ENCODE measurements at regions not wholly inside any gene's neighbourhood (a gene's known extent, or its start where the extent isn't known, plus 50 kb on each side); places are given as distances from the start of the nearest gene placed in this dataset.

GRCh38 chr16:86429663-86430062, 80.7 kb upstream of the FOXF1 start (continued):
- TF ChIP-seq SP1 (IDR thresholded peaks at IDR 0.05; ENCODE audit: low read depth) (no peak), EZH2 (IDR thresholded peaks at IDR 0.05) (no peak), CTCF (IDR thresholded peaks at IDR 0.05 in 2 of 3, conservative IDR thresholded peaks at IDR 0.05 in 1 of 3; ENCODE audit: borderline replicate concordance in 1 of 3, insufficient read depth in 1 of 3, low read depth in 2 of 3, low read length in 2 of 3) (no peak)

- Histone ChIP-seq H2AFZ (ENCODE audit: low read depth, low read length, poor library complexity, severe bottlenecking) (no peak overlapping the region), H3K79me2 (ENCODE audit: insufficient read depth, low read length) (no peaks in the 10 kb centered on the region), H3K9ac (ENCODE audit: low read length) (no peak overlapping the region), H3K27ac (ENCODE audit: low read depth, low read length) (no peak overlapping the region), H3K4me2 (ENCODE audit: low read length) (no peak overlapping the region), H3K9me3 (ENCODE audit: control insufficient read depth in 1 of 2, insufficient read depth in 1 of 2, low read depth in 1 of 2, low read length in 2 of 2) (no peaks in the 10 kb centered on the region), H3K27me3 (ENCODE audit: insufficient read depth, low read length) (peaks cover 20% of the 10 kb centered on the region), H3K4me3 (replicated peaks in 1 of 2; ENCODE audit: low read depth in 1 of 2, low read length in 2 of 2) (no peak overlapping the region), H3K36me3 (ENCODE audit: control insufficient read depth in 1 of 2, insufficient read depth in 2 of 2, low read length in 2 of 2) (no peaks in the 10 kb centered on the region), H3K9me2 (ENCODE audit: insufficient read depth) (no peaks in the 10 kb centered on the region), H4K20me1 (ENCODE audit: insufficient read depth) (no peaks in the 10 kb centered on the region), H3K4me1 (ENCODE audit: control insufficient read depth in 1 of 2, insufficient read depth in 2 of 2, low read length in 2 of 2) (peaks cover 0 to under 1% of the 10 kb centered on the region in 2 experiments; a peak in 2 of 4 replicates)
- TF ChIP-seq RAD21 (IDR thresholded peaks at IDR 0.05; ENCODE audit: low read depth) (no peak), ATF3 (IDR thresholded peaks at IDR 0.05) (no peak), SIN3A (IDR thresholded peaks at IDR 0.05; ENCODE audit: low read depth) (no peak), ZBTB33 (IDR thresholded peaks at IDR 0.05; ENCODE audit: extremely low read depth, insufficient replicate concordance, low read length) (no peak), JUND (IDR thresholded peaks at IDR 0.05) (no peak), YY1 (IDR thresholded peaks at IDR 0.05; ENCODE audit: extremely low read depth, insufficient replicate concordance, low read depth, low read length) (no peak), POLR2A (IDR thresholded peaks at IDR 0.05; ENCODE audit: borderline replicate concordance, extremely low read depth, insufficient read depth, insufficient read length) (no peak), CEBPB (IDR thresholded peaks at IDR 0.05; ENCODE audit: low read depth) (no peak), MAX (IDR thresholded peaks at IDR 0.05) (no peak), SP1 (IDR thresholded peaks at IDR 0.05; ENCODE audit: low read depth) (no peak), EZH2 (IDR thresholded peaks at IDR 0.05) (no peak), ELF1 (IDR thresholded peaks at IDR 0.05; ENCODE audit: borderline replicate concordance, low read depth) (no peak), EGR1 (IDR thresholded peaks at IDR 0.05; ENCODE audit: low read depth) (no peak), TCF7L2 (IDR thresholded peaks at IDR 0.05; ENCODE audit: borderline replicate concordance, extremely low read depth, insufficient read depth, insufficient read length) (no peak), FOSL1 (IDR thresholded peaks at IDR 0.05; ENCODE audit: low read depth) (no peak), ZNF274 (IDR thresholded peaks at IDR 0.05; ENCODE audit: low read depth, low read length) (no peak)
- intact Hi-C loops (cut with micrococcal nuclease), result no loop called here
- ATAC-seq (no peak), DNase-seq (ENCODE audit: low read depth, low spot score) (no peak)
- ChIA-PET RAD21 (ENCODE audit: low non-redundant PET in 1 of 2, low total read pairs in 2 of 2, uncharacterized antibody in 2 of 2, unreplicated experiment in 2 of 2) (no interaction called here), CTCF (interaction anchor here (1.1 kb wide), 1 partner anchor 358 kb away, joined by 3 read pairs; no protein-coding TSS in a partner anchor), POLR2A (no interaction called here)
- no TSS peak for BruUV-seq (replicated peaks)
These were observed 79.5 kb upstream of the FOXF1 start for GRCh38 chr16:86430814-86431213.
